SK-N-SH (cell line): ENCODE measurements at regions not wholly inside any gene's neighbourhood (a gene's known extent, or its start where the extent isn't known, plus 50 kb on each side); places are given as distances from the start of the nearest gene placed in this dataset.
A peak's percentile ranks its signal among the peaks of the same experiment; 100 is the strongest.

ENCODE experiments used
- CTCF ChIA-PET: fragments of 300-600, 350-600 bp; formaldehyde crosslinking; extraction: SDS; loops from one replicate; lab custom pipeline; 2021; lab: Yijun Ruan, JAX
- POLR2A ChIA-PET: fragments of 350-600 bp; sonication (Branson Sonifier 250); formaldehyde crosslinking; extraction: SDS; loops from one replicate; lab custom pipeline; 2020; ENCODE audit warnings: antibody characterized with exemption, inconsistent platforms; lab: Yijun Ruan, JAX
- DNase-seq: peaks from one replicate; pipeline ENCODE4 v3.0.0; 2012
- H2AFZ ChIP-seq: fragments of 200-600 bp; sonication (generic); 2 replicates; pipeline ENCODE4 v1.8.1; 2016; ENCODE audit warnings: antibody characterized with exemption, mild to moderate bottlenecking, low read depth
- H3F3A ChIP-seq: fragments of 200-600 bp; sonication (generic); replicated peaks from 2 replicates; pipeline ENCODE3; 2016; ENCODE audit warnings: antibody characterized with exemption, mild to moderate bottlenecking; ENCODE audit not compliant: insufficient read depth
- H3K27ac ChIP-seq, 2 experiments: fragments of 200-500 bp in 1 of 2; fragments of 200-600 bp in 1 of 2; sonication (Bioruptor generic) in 1 of 2; sonication (generic), shearing (Covaris generic) in 1 of 2; 2 replicates each; pipeline versions ENCODE4 v1.5.1 to v1.6.1; 2014 to 2016; ENCODE audit warnings: low read depth in 2 of 2, inconsistent platforms in 1 of 2, low read length in 1 of 2, mild to moderate bottlenecking in 1 of 2, mixed read lengths in 1 of 2
- H3K27me3 ChIP-seq: fragments of 200-600 bp; sonication (generic), shearing (Covaris generic); 2 replicates; pipeline ENCODE4 v1.6.1; 2016; ENCODE audit warnings: mixed run types; ENCODE audit not compliant: insufficient read depth
- H3K36me3 ChIP-seq, 2 experiments: fragments of 200-500 bp in 1 of 2; fragments of 200-600 bp in 1 of 2; sonication (Bioruptor generic) in 1 of 2; sonication (generic) in 1 of 2; replicated peaks in 1 of 2; 2 replicates each; pipeline versions ENCODE3 to v1.5.1; 2014 to 2016; ENCODE audit warnings: low read length in 1 of 2, mild to moderate bottlenecking in 1 of 2; ENCODE audit not compliant: insufficient read depth in 2 of 2, control insufficient read depth in 1 of 2
- H3K4me1 ChIP-seq, 2 experiments: fragments of 200-500 bp in 1 of 2; fragments of 200-600 bp in 1 of 2; sonication (Bioruptor generic) in 1 of 2; sonication (generic), shearing (Covaris generic) in 1 of 2; 2 replicates each; pipeline versions ENCODE4 v1.5.1 to v1.6.1; 2014 to 2016; ENCODE audit warnings: low read depth in 1 of 2, low read length in 1 of 2, mixed run types in 1 of 2; ENCODE audit not compliant: insufficient read depth in 2 of 2, control insufficient read depth in 1 of 2
- H3K4me2 ChIP-seq: fragments of 200-600 bp; sonication (generic), shearing (Covaris generic); 2 replicates; pipeline ENCODE4 v1.6.1; 2017; ENCODE audit warnings: mixed run types
- H3K4me3 ChIP-seq, 2 experiments: fragments of 200-500 bp in 1 of 2; fragments of 200-600 bp in 1 of 2; sonication (Bioruptor generic) in 1 of 2; sonication (generic), shearing (Covaris generic) in 1 of 2; 2 replicates each; pipeline versions ENCODE4 v1.5.1 to v1.8.1; 2014 to 2016; ENCODE audit warnings: low read depth in 2 of 2, inconsistent platforms in 1 of 2, low read length in 1 of 2, mild to moderate bottlenecking in 1 of 2, mixed read lengths in 1 of 2, moderate library complexity in 1 of 2
- H3K79me2 ChIP-seq: fragments of 200-600 bp; sonication (generic); 2 replicates; pipeline ENCODE4 v1.8.1; 2017; ENCODE audit warnings: mild to moderate bottlenecking; ENCODE audit not compliant: insufficient read depth
- H3K9ac ChIP-seq: fragments of 200-600 bp; sonication (generic); 2 replicates; pipeline ENCODE4 v1.6.1; 2017; ENCODE audit warnings: mixed run types
- H3K9me2 ChIP-seq: fragments of 200-600 bp; sonication (generic); 2 replicates; pipeline ENCODE4 v1.6.1; 2017; ENCODE audit warnings: mixed run types
- H3K9me3 ChIP-seq: fragments of 200-600 bp; sonication (generic); 2 replicates; pipeline ENCODE4 v1.6.1; 2017; ENCODE audit warnings: mixed run types, mild to moderate bottlenecking, moderate library complexity
- H4K20me1 ChIP-seq: fragments of 200-600 bp; sonication (generic); 2 replicates; pipeline ENCODE4 v1.6.1; 2017; ENCODE audit warnings: mild to moderate bottlenecking, mixed run types; ENCODE audit not compliant: insufficient read depth
- CTCF ChIP-seq: fragments of 200-600 bp; sonication (generic); IDR thresholded peaks from 2 replicates; pipeline ENCODE4 v1.6.1; 2017; ENCODE audit warnings: antibody characterized with exemption, mild to moderate bottlenecking, moderate library complexity
- ELF1 ChIP-seq: IDR thresholded peaks from 2 replicates; pipeline ENCODE4 v1.4.0; 2012
- GABPA ChIP-seq: IDR thresholded peaks from 2 replicates; pipeline ENCODE4 v1.4.0; 2012; ENCODE audit warnings: low read depth, mild to moderate bottlenecking
- GATA2 ChIP-seq: sonication (generic); formaldehyde crosslinking; IDR thresholded peaks from 2 replicates; pipeline ENCODE4 v1.5.0; 2020; ENCODE audit warnings: mild to moderate bottlenecking, missing genetic modification reagents
- MEF2A ChIP-seq: IDR thresholded peaks from 2 replicates; pipeline ENCODE4 v1.4.0; 2012; ENCODE audit warnings: low read depth, borderline replicate concordance
- RAD21 ChIP-seq: IDR thresholded peaks from 2 replicates; pipeline ENCODE4 v1.6.1; 2012; ENCODE audit warnings: mild to moderate bottlenecking, low read length
- RXRA ChIP-seq: IDR thresholded peaks from 2 replicates; pipeline ENCODE4 v1.4.0; 2012; ENCODE audit warnings: low read depth, mild to moderate bottlenecking, borderline replicate concordance
- SIN3A ChIP-seq: IDR thresholded peaks from 2 replicates; pipeline ENCODE4 v1.6.1; 2012; ENCODE audit warnings: low read depth, mild to moderate bottlenecking, low read length, moderate library complexity, borderline replicate concordance
- SMC3 ChIP-seq: IDR thresholded peaks from 2 replicates; pipeline ENCODE4 v1.6.1; 2012; ENCODE audit warnings: low read depth, low read length, improper control_type of control experiment
- TCF12 ChIP-seq: IDR thresholded peaks from 2 replicates; pipeline ENCODE4 v1.4.0; 2012
- USF1 ChIP-seq: IDR thresholded peaks from 2 replicates; pipeline ENCODE4 v1.4.0; 2012; ENCODE audit warnings: low read depth, borderline replicate concordance
- WGBS: methylation state at CpG from one replicate; pipeline ENCODE4 v1.1.6; 2017; ENCODE audit warnings: low lambda C conversion rate; 5-methylcytosine and 5-hydroxymethylcytosine counted together

GRCh38 chr5:157917899-157918809 is 59.2 kb upstream of the CLINT1 start:
- H4K20me1 ChIP-seq: no peaks in the 10 kb centered on the region
- CTCF ChIA-PET: interaction anchor here (0.8 to 1.3 kb wide), 7 partner anchors 11 to 156 kb away, joined by 3 to 4 read pairs (median 4); no protein-coding TSS in a partner anchor
- H3K4me2 ChIP-seq: no peak overlapping the region
- no peaks in the 10 kb centered on the region for H3K9me3 ChIP-seq
- no peaks in the 10 kb centered on the region for H3K27me3 ChIP-seq
- POLR2A ChIA-PET: interaction anchor here (1.4 kb wide), 1 partner anchor 59 kb away, joined by 4 read pairs; the partner anchor contains the start of gene CLINT1
- peak; percentile 39 for DNase-seq
- H3K36me3 ChIP-seq: no peaks in the 10 kb centered on the region
- peaks cover 0 to 25% of the 10 kb centered on the region in 2 experiments; a peak in 2 of 4 replicates for H3K4me1 ChIP-seq
- H3K27ac ChIP-seq: no peak overlapping the region
- TF ChIP-seq ELF1: no peak
- peak; percentile 61 for TF ChIP-seq SMC3
- TF ChIP-seq RXRA: no peak
- no peak for TF ChIP-seq MEF2A
- 0 out of 2 replicates have a peak, but pooled peaks have one; percentile 22 for TF ChIP-seq TCF12
- peak; percentile 59 for TF ChIP-seq RAD21
- TF ChIP-seq USF1: no peak
- TF ChIP-seq CTCF: peak; percentile 66
- TF ChIP-seq GABPA: no peak
- 71% methylated on average over 8 of the region's 8 CpGs for WGBS
- H2AFZ ChIP-seq: no peak overlapping the region
- H3K9ac ChIP-seq: no peak overlapping the region
- no peaks in the 10 kb centered on the region for H3K9me2 ChIP-seq
- no peak overlapping the region; a peak in 1 of 4 replicates for H3K4me3 ChIP-seq
- no peaks in the 10 kb centered on the region for H3F3A ChIP-seq
- no peaks in the 10 kb centered on the region for H3K79me2 ChIP-seq

GRCh38 chr5:157917491-157917890 is 58.5 kb upstream of the CLINT1 start:
- H3K36me3 ChIP-seq: no peaks in the 10 kb centered on the region
- no peak for DNase-seq
- no peaks in the 10 kb centered on the region for H3K9me3 ChIP-seq
- H3K4me1 ChIP-seq: peaks cover 0 to 25% of the 10 kb centered on the region in 2 experiments; a peak in 2 of 4 replicates
- peak; percentile 30; the same call in 1 of the 2 replicates for TF ChIP-seq GATA2 (CRISPR knock-in tag)
- no peak for TF ChIP-seq SIN3A
- H3K79me2 ChIP-seq: no peaks in the 10 kb centered on the region
- H3K4me2 ChIP-seq: no peak overlapping the region
- no peaks in the 10 kb centered on the region for H3K27me3 ChIP-seq
- H3K4me3 ChIP-seq: no peak overlapping the region
- no peak overlapping the region for H2AFZ ChIP-seq
- no peak overlapping the region for H3K27ac ChIP-seq
- H3F3A ChIP-seq: no peaks in the 10 kb centered on the region
- no peak overlapping the region for H3K9ac ChIP-seq
- ChIA-PET CTCF (interaction anchor here (0.8 to 4.0 kb wide), 3 partner anchors 61 to 97 kb away, joined by 3 to 32 read pairs (median 3); no protein-coding TSS in a partner anchor), POLR2A (no interaction called here)
- no peaks in the 10 kb centered on the region for H3K9me2 ChIP-seq
- no peaks in the 10 kb centered on the region for H4K20me1 ChIP-seq
